H1 (cell line): ENCODE measurements at regions not wholly inside any gene's neighbourhood (a gene's known extent, or its start where the extent isn't known, plus 50 kb on each side); places are given as distances from the start of the nearest gene placed in this dataset.

Experiments
- ATF2 ChIP-seq: IDR thresholded peaks from 2 replicates; pipeline ENCODE4 v1.6.1; 2012; ENCODE audit warnings: low read length, inconsistent platforms
- CBX8 ChIP-seq: fragments of 300-800, 300-1000 bp; sonication (generic); IDR thresholded peaks from 2 replicates; pipeline ENCODE4 v1.7.1; 2016; ENCODE audit warnings: low read depth, low read length, borderline replicate concordance
- EP300 ChIP-seq, 2 experiments: IDR thresholded peaks; 1 replicate in 1 of 2; 2 replicates in 1 of 2; pipeline ENCODE4 v1.6.1; 2011 to 2012; ENCODE audit warnings: low read depth in 2 of 2, low read length in 2 of 2, mild to moderate bottlenecking in 2 of 2, borderline replicate concordance in 1 of 2, inconsistent platforms in 1 of 2, moderate library complexity in 1 of 2
- KDM5A ChIP-seq: fragments of 200-600 bp; IDR thresholded peaks from 2 replicates; pipeline ENCODE4 v1.7.1; 2012; ENCODE audit warnings: mild to moderate bottlenecking, low read length, inconsistent platforms, mixed read lengths
- MAFK ChIP-seq: IDR thresholded peaks from 2 replicates; pipeline ENCODE4 v1.6.1; 2012; ENCODE audit warnings: low read depth, mild to moderate bottlenecking, improper control_type of control experiment, low read length
- MAX ChIP-seq: IDR thresholded peaks from 2 replicates; pipeline ENCODE4 v1.6.1; 2012; ENCODE audit warnings: inconsistent platforms
- POLR2A ChIP-seq, 2 experiments: IDR thresholded peaks; 1 replicate in 1 of 2; 2 replicates in 1 of 2; pipeline ENCODE4 v1.6.1; 2011; ENCODE audit warnings: low read depth in 2 of 2, low read length in 2 of 2, mild to moderate bottlenecking in 2 of 2; ENCODE audit errors: control extremely low read depth in 1 of 2
- SP1 ChIP-seq: IDR thresholded peaks from 2 replicates; pipeline ENCODE4 v1.6.1; 2011; ENCODE audit warnings: low read depth, low read length
- TF ChIP-seq, protein P1 (sequence below), 3 experiments: IDR thresholded peaks; 1 replicate in 2 of 3; 2 replicates in 1 of 3; pipeline versions ENCODE4 v1.5.1 to v1.6.1; 2011; ENCODE audit warnings: low read length in 3 of 3, mild to moderate bottlenecking in 3 of 3, inconsistent platforms in 2 of 3, low read depth in 1 of 3, moderate library complexity in 1 of 3; ENCODE audit not compliant: insufficient read depth in 1 of 3; ENCODE audit errors: control extremely low read depth in 1 of 3

DNA sequence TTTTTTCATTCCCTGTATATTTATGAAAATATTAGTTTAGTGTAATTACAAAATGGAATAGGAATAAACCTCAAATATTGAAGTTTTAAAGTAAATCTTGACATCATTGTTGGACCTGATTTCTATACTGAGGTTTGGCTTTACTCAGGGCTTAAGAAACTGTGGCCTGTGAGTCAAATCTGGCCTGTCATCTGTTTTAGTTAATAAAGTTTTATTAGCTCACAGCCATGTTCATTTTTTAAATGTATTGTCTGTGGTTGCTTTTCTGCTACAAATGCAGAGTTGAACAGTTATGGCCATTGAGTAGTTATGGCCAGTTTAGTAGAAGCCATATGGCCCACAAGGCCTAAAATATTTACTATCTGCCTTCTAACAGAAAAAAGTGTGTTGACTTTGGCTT, 80.7 kb downstream of the DIPK2A start:
- TF ChIP-seq KDM5A (no peak), ATF2 (no peak), MAFK (no peak), CBX8 (no peak), POLR2A (IDR thresholded peaks at IDR 0.05; ENCODE audit: control extremely low read depth in 1 of 2, low read depth in 2 of 2, low read length in 2 of 2) (no peak), SP1 (no peak), EP300 (IDR thresholded peaks at IDR 0.05; ENCODE audit: borderline replicate concordance in 1 of 2, low read depth in 2 of 2, low read length in 2 of 2) (no peak), MAX (no peak)
- TF ChIP-seq, protein P1, sequence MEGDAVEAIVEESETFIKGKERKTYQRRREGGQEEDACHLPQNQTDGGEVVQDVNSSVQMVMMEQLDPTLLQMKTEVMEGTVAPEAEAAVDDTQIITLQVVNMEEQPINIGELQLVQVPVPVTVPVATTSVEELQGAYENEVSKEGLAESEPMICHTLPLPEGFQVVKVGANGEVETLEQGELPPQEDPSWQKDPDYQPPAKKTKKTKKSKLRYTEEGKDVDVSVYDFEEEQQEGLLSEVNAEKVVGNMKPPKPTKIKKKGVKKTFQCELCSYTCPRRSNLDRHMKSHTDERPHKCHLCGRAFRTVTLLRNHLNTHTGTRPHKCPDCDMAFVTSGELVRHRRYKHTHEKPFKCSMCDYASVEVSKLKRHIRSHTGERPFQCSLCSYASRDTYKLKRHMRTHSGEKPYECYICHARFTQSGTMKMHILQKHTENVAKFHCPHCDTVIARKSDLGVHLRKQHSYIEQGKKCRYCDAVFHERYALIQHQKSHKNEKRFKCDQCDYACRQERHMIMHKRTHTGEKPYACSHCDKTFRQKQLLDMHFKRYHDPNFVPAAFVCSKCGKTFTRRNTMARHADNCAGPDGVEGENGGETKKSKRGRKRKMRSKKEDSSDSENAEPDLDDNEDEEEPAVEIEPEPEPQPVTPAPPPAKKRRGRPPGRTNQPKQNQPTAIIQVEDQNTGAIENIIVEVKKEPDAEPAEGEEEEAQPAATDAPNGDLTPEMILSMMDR (IDR thresholded peaks at IDR 0.05; ENCODE audit: control extremely low read depth in 1 of 3, insufficient read depth in 1 of 3, low read depth in 1 of 3, low read length in 3 of 3): no peak
